H9 (cell line): ENCODE measurements at regions not wholly inside any gene's neighbourhood (a gene's known extent, or its start where the extent isn't known, plus 50 kb on each side); places are given as distances from the start of the nearest gene placed in this dataset.

Experiments used
- DNase-seq: peaks from one replicate; pipeline ENCODE4 v3.0.0-alpha.2; 2017
- H2AFZ ChIP-seq: one replicate; pipeline ENCODE4 v1.6.1; 2013; ENCODE audit warnings: mild to moderate bottlenecking, low read length, control low read depth, moderate library complexity
- H2AK5ac ChIP-seq: 2 replicates; pipeline ENCODE4 v1.6.1; 2013; ENCODE audit warnings: low read length, control low read depth, mixed read lengths; ENCODE audit not compliant: insufficient read length
- H2BK120ac ChIP-seq: one replicate; pipeline ENCODE4 v1.6.1; 2013; ENCODE audit warnings: low read depth, mild to moderate bottlenecking, low read length, control low read depth, inconsistent platforms; ENCODE audit not compliant: poor library complexity, severe bottlenecking
- H2BK12ac ChIP-seq: 2 replicates; pipeline ENCODE4 v1.6.1; 2013; ENCODE audit warnings: low read length, control low read depth, mixed read lengths, low read depth; ENCODE audit not compliant: insufficient read length
- H2BK15ac ChIP-seq: 2 replicates; pipeline ENCODE4 v1.6.1; 2013; ENCODE audit warnings: low read depth, low read length, control low read depth
- H2BK20ac ChIP-seq: one replicate; pipeline ENCODE4 v1.6.1; 2013; ENCODE audit warnings: low read depth, mild to moderate bottlenecking, low read length, control low read depth, inconsistent platforms; ENCODE audit not compliant: poor library complexity, severe bottlenecking
- H2BK5ac ChIP-seq: 2 replicates; pipeline ENCODE4 v1.6.1; 2013; ENCODE audit warnings: low read length, control low read depth, mixed read lengths; ENCODE audit not compliant: insufficient read length
- H3K14ac ChIP-seq: 2 replicates; pipeline ENCODE4 v1.6.1; 2013; ENCODE audit warnings: low read length, control low read depth; ENCODE audit not compliant: insufficient read depth
- H3K18ac ChIP-seq: 2 replicates; pipeline ENCODE4 v1.6.1; 2013; ENCODE audit warnings: low read depth, mild to moderate bottlenecking, mixed read lengths, low read length, control low read depth; ENCODE audit not compliant: insufficient read length
- H3K23ac ChIP-seq: 2 replicates; pipeline ENCODE4 v1.6.1; 2013; ENCODE audit warnings: low read length, control low read depth, mixed read lengths, low read depth; ENCODE audit not compliant: insufficient read length
- H3K23me2 ChIP-seq: 2 replicates; pipeline ENCODE4 v1.6.1; 2013; ENCODE audit warnings: low read depth, mild to moderate bottlenecking, mixed read lengths, low read length, control low read depth; ENCODE audit not compliant: insufficient read length, poor library complexity, severe bottlenecking
- H3K27ac ChIP-seq: 2 replicates; pipeline ENCODE4 v1.5.1; 2013; ENCODE audit warnings: low read length, control low read depth, mixed read lengths, low read depth; ENCODE audit not compliant: insufficient read length
- H3K27me3 ChIP-seq: 2 replicates; pipeline ENCODE4 v1.6.1; 2013; ENCODE audit warnings: low read length, control low read depth, inconsistent platforms; ENCODE audit not compliant: insufficient read depth
- H3K4ac ChIP-seq: 2 replicates; pipeline ENCODE4 v1.6.1; 2013; ENCODE audit warnings: low read depth, mild to moderate bottlenecking, control low read depth, inconsistent platforms, low read length, moderate library complexity
- H3K4me1 ChIP-seq: 2 replicates; pipeline ENCODE4 v1.6.1; 2013; ENCODE audit warnings: low read length, control low read depth, inconsistent platforms; ENCODE audit not compliant: insufficient read depth
- H3K4me2 ChIP-seq: 2 replicates; pipeline ENCODE4 v1.6.1; 2013; ENCODE audit warnings: low read length, control low read depth, mixed read lengths; ENCODE audit not compliant: insufficient read length, insufficient read depth
- H3K56ac ChIP-seq: 2 replicates; pipeline ENCODE4 v1.6.1; 2013; ENCODE audit warnings: low read depth, mild to moderate bottlenecking, mixed read lengths, low read length, control low read depth; ENCODE audit not compliant: insufficient read length
- H3K79me1 ChIP-seq: 2 replicates; pipeline ENCODE4 v1.6.1; 2013; ENCODE audit warnings: low read depth, mild to moderate bottlenecking, moderate library complexity, low read length, control low read depth, inconsistent platforms; ENCODE audit not compliant: insufficient read depth, poor library complexity, severe bottlenecking
- H3K79me2 ChIP-seq: 2 replicates; pipeline ENCODE4 v1.6.1; 2013; ENCODE audit warnings: low read length, control low read depth, inconsistent platforms; ENCODE audit not compliant: insufficient read depth
- H3K9ac ChIP-seq: 2 replicates; pipeline ENCODE4 v1.6.1; 2013; ENCODE audit warnings: low read length, control low read depth, mixed read lengths; ENCODE audit not compliant: insufficient read length; ENCODE audit errors: extremely low read depth
- H3K9me3 ChIP-seq: one replicate; pipeline ENCODE4 v1.6.1; 2013; ENCODE audit warnings: low read depth, low read length, inconsistent platforms; ENCODE audit not compliant: control insufficient read depth
- H3T11ph ChIP-seq: one replicate; pipeline ENCODE4 v1.6.1; 2013; ENCODE audit warnings: mild to moderate bottlenecking, low read length, control low read depth, inconsistent platforms
- H4K20me1 ChIP-seq: one replicate; pipeline ENCODE4 v1.6.1; 2013; ENCODE audit not compliant: control insufficient read depth, insufficient read length, insufficient read depth
- H4K5ac ChIP-seq: 2 replicates; pipeline ENCODE4 v1.6.1; 2013; ENCODE audit warnings: low read depth, mild to moderate bottlenecking, mixed read lengths, low read length, control low read depth; ENCODE audit not compliant: insufficient read length
- H4K8ac ChIP-seq: replicated peaks from 2 replicates; pipeline ENCODE4 v1.6.1; 2013; ENCODE audit warnings: low read length, control low read depth, mixed read lengths, low read depth; ENCODE audit not compliant: insufficient read length
- H4K91ac ChIP-seq: 2 replicates; pipeline ENCODE4 v1.6.1; 2013; ENCODE audit warnings: low read depth, mild to moderate bottlenecking, moderate library complexity, mixed read lengths, low read length, control low read depth; ENCODE audit not compliant: insufficient read length
- H3K27ac Mint-ChIP-seq, 3 experiments: 2 replicates in 2 of 3; 3 replicates in 1 of 3; pipeline ENCODE4 v1.8.0; 2020 to 2021; ENCODE audit warnings: mixed read lengths in 3 of 3, mild to moderate bottlenecking in 1 of 3, moderate library complexity in 1 of 3
- H3K27me3 Mint-ChIP-seq: 2 replicates; pipeline ENCODE4 v1.8.0; 2021; ENCODE audit warnings: low read depth, mild to moderate bottlenecking, moderate library complexity, mixed read lengths
- H3K36me3 Mint-ChIP-seq, 3 experiments: 2 replicates in 2 of 3; 3 replicates in 1 of 3; pipeline ENCODE4 v1.8.0; 2020 to 2021; ENCODE audit warnings: low read depth in 3 of 3, mixed read lengths in 3 of 3; ENCODE audit not compliant: insufficient read depth in 1 of 3
- H3K4me1 Mint-ChIP-seq, 2 experiments: 2 replicates each; pipeline ENCODE4 v1.8.0; 2020; ENCODE audit warnings: mixed read lengths in 2 of 2
- H3K4me3 Mint-ChIP-seq, 2 experiments: 2 replicates in 1 of 2; 3 replicates in 1 of 2; pipeline ENCODE4 v1.8.0; 2020 to 2021; ENCODE audit warnings: mild to moderate bottlenecking in 2 of 2, mixed read lengths in 2 of 2, moderate library complexity in 1 of 2
- H3K9me3 Mint-ChIP-seq, 2 experiments: 2 replicates in 1 of 2; 3 replicates in 1 of 2; pipeline ENCODE4 v1.8.0; 2020; ENCODE audit warnings: mild to moderate bottlenecking in 2 of 2, mixed read lengths in 2 of 2, moderate library complexity in 1 of 2
- CTCF ChIP-seq: fragments of 200-600 bp; sonication (generic); conservative IDR thresholded peaks from 3 replicates; pipeline ENCODE4 v1.8.0; 2021; ENCODE audit warnings: antibody characterized with exemption, mild to moderate bottlenecking
- WGBS: extraction: QIAGEN DNeasy Blood & Tissue Kit; methylation state at CpG from one replicate; pipeline ENCODE4 v1.1.7; 2013; ENCODE audit warnings: missing lambda C conversion rate, low lambda C conversion rate, mixed read lengths; ENCODE audit not compliant: insufficient read length; ENCODE audit errors: extremely low coverage; 5-methylcytosine and 5-hydroxymethylcytosine counted together

GRCh38 chr11:28459912-28460311 is 351.7 kb downstream of the METTL15 start:
- no peaks in the 10 kb centered on the region for H3K36me3 Mint-ChIP-seq
- no peak overlapping the region for H4K8ac ChIP-seq
- no peak overlapping the region for H3K23ac ChIP-seq
- no peak overlapping the region for H3K4me2 ChIP-seq
- H2AK5ac ChIP-seq, result no peak overlapping the region
- no peak overlapping the region for H3K27ac ChIP-seq
- H4K91ac ChIP-seq, result no peak overlapping the region
- no peak overlapping the region for H2BK12ac ChIP-seq
- TF ChIP-seq CTCF, result no peak
- H3K79me2 ChIP-seq, result no peaks in the 10 kb centered on the region
- H3K9me3 Mint-ChIP-seq, result no peaks in the 10 kb centered on the region
- no peak overlapping the region for H4K5ac ChIP-seq
- no peak for DNase-seq
- H3K4ac ChIP-seq, result no peak overlapping the region
- no peak overlapping the region for H3K4me3 Mint-ChIP-seq
- H2BK20ac ChIP-seq, result no peak overlapping the region
- H3K23me2 ChIP-seq, result no peaks in the 10 kb centered on the region
- H3T11ph ChIP-seq, result no peak overlapping the region
- no CpG with 5 or more reads among the region's 2 CpGs for WGBS
- H3K56ac ChIP-seq, result no peak overlapping the region
- H3K9ac ChIP-seq, result no peak overlapping the region
- H3K27me3 Mint-ChIP-seq, result no peaks in the 10 kb centered on the region
- H3K4me1 ChIP-seq, result no peaks in the 10 kb centered on the region
- no peaks in the 10 kb centered on the region for H4K20me1 ChIP-seq
- H3K9me3 ChIP-seq, result no peaks in the 10 kb centered on the region
- no peak overlapping the region for H2BK5ac ChIP-seq
- H2BK120ac ChIP-seq, result no peak overlapping the region
- no peak overlapping the region for H3K14ac ChIP-seq
- H3K4me1 Mint-ChIP-seq, result no peaks in the 10 kb centered on the region
- H2AFZ ChIP-seq, result no peak overlapping the region
- H3K18ac ChIP-seq, result no peak overlapping the region
- H3K27me3 ChIP-seq, result no peaks in the 10 kb centered on the region
- H3K79me1 ChIP-seq, result no peaks in the 10 kb centered on the region
- no peak overlapping the region for H2BK15ac ChIP-seq
- no peak overlapping the region for H3K27ac Mint-ChIP-seq
